SK-N-MC (cell line): ENCODE measurements at regions not wholly inside any gene's neighbourhood (a gene's known extent, or its start where the extent isn't known, plus 50 kb on each side); places are given as distances from the start of the nearest gene placed in this dataset.

ENCODE experiments used
- EZH2 ChIP-seq: fragments of 200-600 bp; sonication (generic); IDR thresholded peaks from one replicate; pipeline ENCODE4 v1.6.1; 2017; ENCODE audit warnings: antibody characterized with exemption
- POLR2AphosphoS5 ChIP-seq: IDR thresholded peaks from 2 replicates; pipeline ENCODE4 v1.6.1; 2012; ENCODE audit warnings: mild to moderate bottlenecking, low read depth, low read length, borderline replicate concordance

- TF ChIP-seq POLR2AphosphoS5, result no peak
- no peak for TF ChIP-seq EZH2
Measured at GRCh38 chr4:126874533-126874932, 758.2 kb upstream of the INTU start.
